DOHH2 (cell line): ENCODE measurements at regions not wholly inside any gene's neighbourhood (a gene's known extent, or its start where the extent isn't known, plus 50 kb on each side); places are given as distances from the start of the nearest gene placed in this dataset.
"Not testable (repeated sequence)": the region's sequence is repeated elsewhere in the genome, so short reads cannot be mapped to it uniquely, and the experiment has no call there.

ENCODE experiments used
- CTCF ChIP-seq: fragments of 200-600 bp; sonication (generic); IDR thresholded peaks from one replicate; pipeline ENCODE4 v1.5.1; 2014; ENCODE audit warnings: antibody characterized with exemption, mild to moderate bottlenecking, low read depth, low read length; ENCODE audit not compliant: poor library complexity, severe bottlenecking
- EZH2phosphoT487 ChIP-seq: fragments of 200-600 bp; sonication (generic); IDR thresholded peaks from 2 replicates; pipeline ENCODE4 v1.6.1; 2017; ENCODE audit warnings: borderline replicate concordance, mild to moderate bottlenecking, antibody characterized with exemption, low read length, moderate library complexity, mixed read lengths

GRCh38 chr6:44017307-44017706 lies 109.9 kb downstream of the MRPL14 start:
- not testable (repeated sequence) for TF ChIP-seq CTCF, EZH2phosphoT487
